Loucy (cell line): ENCODE measurements at regions not wholly inside any gene's neighbourhood (a gene's known extent, or its start where the extent isn't known, plus 50 kb on each side); places are given as distances from the start of the nearest gene placed in this dataset.

ENCODE experiments used
- EZH2phosphoT487 ChIP-seq: fragments of 200-600 bp; IDR thresholded peaks from 2 replicates; pipeline ENCODE4 v1.6.1; 2018; ENCODE audit warnings: antibody characterized with exemption, mild to moderate bottlenecking, moderate library complexity, borderline replicate concordance
- TF ChIP-seq, protein P1 (sequence below): fragments of 200-600 bp; sonication (generic); conservative IDR thresholded peaks from 2 replicates; pipeline ENCODE4 v1.5.1; 2014; ENCODE audit warnings: mild to moderate bottlenecking, antibody characterized with exemption, low read length

GRCh38 chr6:144466716-144467115 is 181.6 kb downstream of the UTRN start:
- TF ChIP-seq, protein P1, sequence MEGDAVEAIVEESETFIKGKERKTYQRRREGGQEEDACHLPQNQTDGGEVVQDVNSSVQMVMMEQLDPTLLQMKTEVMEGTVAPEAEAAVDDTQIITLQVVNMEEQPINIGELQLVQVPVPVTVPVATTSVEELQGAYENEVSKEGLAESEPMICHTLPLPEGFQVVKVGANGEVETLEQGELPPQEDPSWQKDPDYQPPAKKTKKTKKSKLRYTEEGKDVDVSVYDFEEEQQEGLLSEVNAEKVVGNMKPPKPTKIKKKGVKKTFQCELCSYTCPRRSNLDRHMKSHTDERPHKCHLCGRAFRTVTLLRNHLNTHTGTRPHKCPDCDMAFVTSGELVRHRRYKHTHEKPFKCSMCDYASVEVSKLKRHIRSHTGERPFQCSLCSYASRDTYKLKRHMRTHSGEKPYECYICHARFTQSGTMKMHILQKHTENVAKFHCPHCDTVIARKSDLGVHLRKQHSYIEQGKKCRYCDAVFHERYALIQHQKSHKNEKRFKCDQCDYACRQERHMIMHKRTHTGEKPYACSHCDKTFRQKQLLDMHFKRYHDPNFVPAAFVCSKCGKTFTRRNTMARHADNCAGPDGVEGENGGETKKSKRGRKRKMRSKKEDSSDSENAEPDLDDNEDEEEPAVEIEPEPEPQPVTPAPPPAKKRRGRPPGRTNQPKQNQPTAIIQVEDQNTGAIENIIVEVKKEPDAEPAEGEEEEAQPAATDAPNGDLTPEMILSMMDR, result no peak
- no peak for TF ChIP-seq EZH2phosphoT487
